ENCODE measurements at regions not wholly inside any gene's neighbourhood (a gene's known extent, or its start where the extent isn't known, plus 50 kb on each side); places are given as distances from the start of the nearest gene placed in this dataset.

DNA sequence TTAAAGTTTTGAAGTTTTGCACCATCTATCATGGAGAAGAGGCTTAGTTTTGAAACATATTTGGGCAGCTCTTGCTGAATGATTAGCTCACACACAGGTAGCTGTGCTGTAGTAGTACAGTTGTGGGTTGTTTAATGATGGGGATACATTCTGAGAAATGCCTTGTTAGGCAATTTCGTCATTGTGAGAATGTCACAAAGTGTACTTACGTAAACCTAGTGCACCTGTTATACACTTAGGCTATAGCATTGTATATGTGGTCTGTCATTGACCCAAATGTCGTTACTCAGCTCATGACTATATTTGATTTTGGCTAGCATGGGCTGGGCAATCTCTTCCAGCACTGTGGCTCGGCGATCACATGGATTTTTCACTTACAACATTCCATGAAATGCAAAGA, 247.2 kb upstream of the IGFBP3 start:
- no peaks in the 10 kb centered on the region for H3K36me3 ChIP-seq (ENCODE audit: control insufficient read depth in 1 of 2, insufficient read depth in 2 of 2, low read length in 2 of 2)
- no peak overlapping the region for H3K4me3 ChIP-seq (ENCODE audit: low read depth, low read length)
- peaks cover 2% of the 10 kb centered on the region for H3K79me1 ChIP-seq (ENCODE audit: low read length)
- H3K79me2 ChIP-seq (ENCODE audit: control insufficient read depth, insufficient read depth, low read length, poor library complexity) = peaks cover 2% of the 10 kb centered on the region
- H2BK12ac ChIP-seq (ENCODE audit: low read length) = no peak overlapping the region
- no peak overlapping the region for H3K27ac ChIP-seq (ENCODE audit: low read depth, low read length)
- no peak overlapping the region for H2BK120ac ChIP-seq (ENCODE audit: insufficient read depth, low read length, poor library complexity)
- no peaks in the 10 kb centered on the region for H3K4me1 ChIP-seq (ENCODE audit: control insufficient read depth in 1 of 2, insufficient read depth in 2 of 2, low read length in 2 of 2)
- no peaks in the 10 kb centered on the region for H3K9me3 ChIP-seq (ENCODE audit: insufficient read depth, low read depth, low read length)
- H3K4me2 ChIP-seq (ENCODE audit: low read length) = no peak overlapping the region
- no peak overlapping the region for H3K23ac ChIP-seq (ENCODE audit: low read length)
- no peak overlapping the region for H3K18ac ChIP-seq (ENCODE audit: low read length)
- H4K12ac ChIP-seq (ENCODE audit: low read depth, low read length) = no peak overlapping the region
- WGBS (ENCODE audit: extremely low coverage, insufficient coverage, insufficient read length) = no CpG with 5 or more reads among the region's 5 CpGs
- no peak overlapping the region for H4K8ac ChIP-seq (ENCODE audit: low read depth, low read length)
- no peak overlapping the region for H4K91ac ChIP-seq (ENCODE audit: low read depth, low read length)
- no peak overlapping the region for H2AK5ac ChIP-seq (ENCODE audit: low read length)
- H3K4ac ChIP-seq (ENCODE audit: low read depth, low read length) = no peak overlapping the region
- no peak overlapping the region for H2BK5ac ChIP-seq (ENCODE audit: low read depth, low read length, poor library complexity)
- no peak overlapping the region for H3K14ac ChIP-seq (ENCODE audit: low read length)
- H3K9ac ChIP-seq (ENCODE audit: low read length) = no peak overlapping the region
- no peak for DNase-seq
- H2AFZ ChIP-seq (ENCODE audit: insufficient read depth, low read length, poor library complexity) = no peak overlapping the region
- no peaks in the 10 kb centered on the region for H3K27me3 ChIP-seq (ENCODE audit: insufficient read depth, low read length)

DNA sequence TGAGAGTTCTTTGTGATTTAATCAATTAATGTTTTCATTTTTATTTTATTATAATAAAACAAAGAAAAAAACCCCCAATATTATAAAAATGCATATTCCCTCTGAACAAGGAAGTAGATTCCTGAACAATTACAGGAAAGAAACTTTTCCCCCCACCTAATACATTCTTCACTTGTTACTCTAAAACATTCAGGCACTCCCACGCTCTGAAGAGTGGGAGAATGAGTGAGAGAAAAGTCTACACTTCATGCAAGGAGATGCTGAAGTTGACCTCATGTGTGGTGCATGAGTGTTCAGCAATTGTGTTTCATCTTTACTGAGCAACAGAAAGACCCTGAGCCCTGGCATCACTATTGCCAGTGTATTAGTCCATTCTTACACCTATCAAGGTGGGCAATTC, 244.2 kb upstream of the IGFBP3 start:
- Histone ChIP-seq H2AFZ (ENCODE audit: insufficient read depth, low read length, poor library complexity) (no peak overlapping the region), H3K14ac (ENCODE audit: low read length) (no peak overlapping the region), H2BK12ac (ENCODE audit: low read length) (no peak overlapping the region), H3K79me1 (ENCODE audit: low read length) (peaks cover 8% of the 10 kb centered on the region), H3K9me3 (ENCODE audit: insufficient read depth, low read depth, low read length) (no peaks in the 10 kb centered on the region), H3K27ac (ENCODE audit: low read depth, low read length) (no peak overlapping the region), H3K18ac (ENCODE audit: low read length) (no peak overlapping the region), H3K23ac (ENCODE audit: low read length) (no peak overlapping the region), H2AK5ac (ENCODE audit: low read length) (no peak overlapping the region), H3K4me1 (ENCODE audit: control insufficient read depth in 1 of 2, insufficient read depth in 2 of 2, low read length in 2 of 2) (peaks cover 0 to 2% of the 10 kb centered on the region in 2 experiments), H2BK5ac (ENCODE audit: low read depth, low read length, poor library complexity) (no peak overlapping the region), H3K4ac (ENCODE audit: low read depth, low read length) (no peak overlapping the region), H3K27me3 (ENCODE audit: insufficient read depth, low read length) (no peaks in the 10 kb centered on the region), H4K8ac (ENCODE audit: low read depth, low read length) (no peak overlapping the region), H3K79me2 (ENCODE audit: control insufficient read depth, insufficient read depth, low read length, poor library complexity) (peaks cover 2% of the 10 kb centered on the region), H3K9ac (ENCODE audit: low read length) (no peak overlapping the region), H2BK120ac (ENCODE audit: insufficient read depth, low read length, poor library complexity) (no peak overlapping the region), H3K4me3 (ENCODE audit: low read depth, low read length) (no peak overlapping the region), H4K12ac (ENCODE audit: low read depth, low read length) (no peak overlapping the region), H3K4me2 (ENCODE audit: low read length) (no peak overlapping the region), H4K91ac (ENCODE audit: low read depth, low read length) (no peak overlapping the region), H3K36me3 (ENCODE audit: control insufficient read depth in 1 of 2, insufficient read depth in 2 of 2, low read length in 2 of 2) (no peaks in the 10 kb centered on the region)
- no peak for DNase-seq
- no CpG with 5 or more reads among the region's 1 CpG for WGBS (ENCODE audit: extremely low coverage, insufficient coverage, insufficient read length)

DNA sequence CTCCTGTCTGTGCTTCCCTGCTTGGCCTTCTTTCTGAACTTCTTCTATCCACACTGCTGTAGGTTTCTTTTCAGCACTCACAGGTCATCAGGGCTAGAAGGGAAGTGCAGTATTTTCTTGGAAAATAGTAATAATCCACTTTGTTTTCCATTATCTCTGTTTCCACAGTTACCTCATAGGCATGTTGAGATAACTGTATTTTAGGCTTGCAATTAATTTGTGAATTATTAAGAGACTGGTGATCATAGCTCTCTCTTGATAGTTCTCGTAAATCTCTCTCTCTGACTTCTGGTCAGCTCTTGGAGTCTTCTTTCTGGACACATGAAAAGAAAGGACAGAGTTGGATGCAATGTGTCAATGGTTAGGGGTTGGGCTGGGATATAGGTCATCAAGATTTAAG, 243.6 kb upstream of the IGFBP3 start:
- Histone ChIP-seq H3K4me1 (ENCODE audit: control insufficient read depth in 1 of 2, insufficient read depth in 2 of 2, low read length in 2 of 2) (peaks cover 0 to 2% of the 10 kb centered on the region in 2 experiments), H3K18ac (ENCODE audit: low read length) (no peak overlapping the region), H2BK12ac (ENCODE audit: low read length) (no peak overlapping the region), H3K23ac (ENCODE audit: low read length) (no peak overlapping the region), H4K91ac (ENCODE audit: low read depth, low read length) (no peak overlapping the region), H2AK5ac (ENCODE audit: low read length) (peak overlapping the region; percentile 26), H3K9me3 (ENCODE audit: insufficient read depth, low read depth, low read length) (no peaks in the 10 kb centered on the region), H3K36me3 (ENCODE audit: control insufficient read depth in 1 of 2, insufficient read depth in 2 of 2, low read length in 2 of 2) (no peaks in the 10 kb centered on the region), H3K4me3 (ENCODE audit: low read depth, low read length) (no peak overlapping the region), H3K79me2 (ENCODE audit: control insufficient read depth, insufficient read depth, low read length, poor library complexity) (peaks cover 2% of the 10 kb centered on the region), H2BK120ac (ENCODE audit: insufficient read depth, low read length, poor library complexity) (no peak overlapping the region), H2BK5ac (ENCODE audit: low read depth, low read length, poor library complexity) (no peak overlapping the region), H3K9ac (ENCODE audit: low read length) (no peak overlapping the region), H3K79me1 (ENCODE audit: low read length) (peaks cover 10% of the 10 kb centered on the region), H4K8ac (ENCODE audit: low read depth, low read length) (no peak overlapping the region), H3K27ac (ENCODE audit: low read depth, low read length) (no peak overlapping the region), H4K12ac (ENCODE audit: low read depth, low read length) (no peak overlapping the region), H3K4ac (ENCODE audit: low read depth, low read length) (no peak overlapping the region), H2AFZ (ENCODE audit: insufficient read depth, low read length, poor library complexity) (no peak overlapping the region), H3K14ac (ENCODE audit: low read length) (no peak overlapping the region), H3K27me3 (ENCODE audit: insufficient read depth, low read length) (no peaks in the 10 kb centered on the region), H3K4me2 (ENCODE audit: low read length) (no peak overlapping the region)
- no peak for DNase-seq
- WGBS (ENCODE audit: extremely low coverage, insufficient coverage, insufficient read length) = no CpG with 5 or more reads among the region's 1 CpG

DNA sequence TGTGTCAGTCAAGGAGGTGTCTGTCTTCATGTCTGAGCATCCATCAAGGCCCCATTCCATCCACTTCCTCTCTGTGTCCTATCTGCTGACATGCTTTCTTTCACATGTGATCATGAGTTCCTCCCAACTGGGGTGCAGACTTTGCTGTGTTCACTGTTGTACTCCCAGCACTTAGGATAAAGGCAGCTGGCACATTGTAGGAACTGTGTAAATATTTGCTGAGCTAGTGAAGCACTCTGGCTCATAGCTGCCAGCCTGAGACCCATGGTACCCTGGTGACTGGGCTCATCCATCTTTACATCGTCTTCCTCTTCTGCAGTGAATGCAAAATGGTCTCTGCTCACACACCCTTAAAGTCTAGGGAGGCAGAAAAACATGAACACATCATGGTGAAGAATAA, 242.2 kb upstream of the IGFBP3 start:
- H4K8ac ChIP-seq (ENCODE audit: low read depth, low read length) = no peak overlapping the region
- no peak overlapping the region for H3K27ac ChIP-seq (ENCODE audit: low read depth, low read length)
- H3K79me2 ChIP-seq (ENCODE audit: control insufficient read depth, insufficient read depth, low read length, poor library complexity) = no peaks in the 10 kb centered on the region
- no peak overlapping the region for H3K14ac ChIP-seq (ENCODE audit: low read length)
- peak overlapping the region; percentile 51 for H2AK5ac ChIP-seq (ENCODE audit: low read length)
- peak overlapping the region; percentile 6 for H2BK12ac ChIP-seq (ENCODE audit: low read length)
- no peak overlapping the region for H2BK5ac ChIP-seq (ENCODE audit: low read depth, low read length, poor library complexity)
- no peak overlapping the region for H2AFZ ChIP-seq (ENCODE audit: insufficient read depth, low read length, poor library complexity)
- H3K79me1 ChIP-seq (ENCODE audit: low read length) = peaks cover 10% of the 10 kb centered on the region
- H3K27me3 ChIP-seq (ENCODE audit: insufficient read depth, low read length) = no peaks in the 10 kb centered on the region
- H3K9me3 ChIP-seq (ENCODE audit: insufficient read depth, low read depth, low read length) = no peaks in the 10 kb centered on the region
- no peak overlapping the region for H3K4ac ChIP-seq (ENCODE audit: low read depth, low read length)
- peaks cover 0 to 2% of the 10 kb centered on the region in 2 experiments for H3K4me1 ChIP-seq (ENCODE audit: control insufficient read depth in 1 of 2, insufficient read depth in 2 of 2, low read length in 2 of 2)
- no peak overlapping the region for H3K4me3 ChIP-seq (ENCODE audit: low read depth, low read length)
- WGBS (ENCODE audit: extremely low coverage, insufficient coverage, insufficient read length) = no CpG with 5 or more reads among the region's 1 CpG
- no peak for DNase-seq
- H4K12ac ChIP-seq (ENCODE audit: low read depth, low read length) = no peak overlapping the region
- H4K91ac ChIP-seq (ENCODE audit: low read depth, low read length) = no peak overlapping the region
- no peak overlapping the region for H3K4me2 ChIP-seq (ENCODE audit: low read length)
- no peaks in the 10 kb centered on the region for H3K36me3 ChIP-seq (ENCODE audit: control insufficient read depth in 1 of 2, insufficient read depth in 2 of 2, low read length in 2 of 2)
- no peak overlapping the region for H3K23ac ChIP-seq (ENCODE audit: low read length)
- no peak overlapping the region for H3K9ac ChIP-seq (ENCODE audit: low read length)
- H3K18ac ChIP-seq (ENCODE audit: low read length) = no peak overlapping the region
- H2BK120ac ChIP-seq (ENCODE audit: insufficient read depth, low read length, poor library complexity) = no peak overlapping the region
